ENCODE measurements at regions not wholly inside any gene's neighbourhood (a gene's known extent, or its start where the extent isn't known, plus 50 kb on each side); places are given as distances from the start of the nearest gene placed in this dataset.

DNA sequence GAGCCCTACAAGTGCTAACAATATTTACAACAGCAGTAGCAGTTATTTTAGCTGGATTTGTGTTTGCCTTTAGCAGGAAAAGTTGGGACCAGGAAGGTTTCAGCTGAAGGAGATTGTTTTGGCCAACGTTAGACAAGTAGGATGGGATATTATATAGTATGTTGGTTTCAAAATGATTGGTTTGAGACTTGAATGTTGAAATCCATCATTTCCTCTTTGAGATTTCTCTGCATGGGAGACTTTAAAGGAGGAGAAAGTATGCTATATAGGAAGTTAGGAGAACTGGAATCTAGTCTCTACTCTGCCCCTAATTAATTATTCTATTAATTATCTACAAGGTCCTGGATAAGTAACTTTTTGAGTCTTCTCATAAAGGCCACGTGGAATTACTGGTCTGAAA is 263.8 kb downstream of the PTEN start (continued):
- TF ChIP-seq, protein P1, sequence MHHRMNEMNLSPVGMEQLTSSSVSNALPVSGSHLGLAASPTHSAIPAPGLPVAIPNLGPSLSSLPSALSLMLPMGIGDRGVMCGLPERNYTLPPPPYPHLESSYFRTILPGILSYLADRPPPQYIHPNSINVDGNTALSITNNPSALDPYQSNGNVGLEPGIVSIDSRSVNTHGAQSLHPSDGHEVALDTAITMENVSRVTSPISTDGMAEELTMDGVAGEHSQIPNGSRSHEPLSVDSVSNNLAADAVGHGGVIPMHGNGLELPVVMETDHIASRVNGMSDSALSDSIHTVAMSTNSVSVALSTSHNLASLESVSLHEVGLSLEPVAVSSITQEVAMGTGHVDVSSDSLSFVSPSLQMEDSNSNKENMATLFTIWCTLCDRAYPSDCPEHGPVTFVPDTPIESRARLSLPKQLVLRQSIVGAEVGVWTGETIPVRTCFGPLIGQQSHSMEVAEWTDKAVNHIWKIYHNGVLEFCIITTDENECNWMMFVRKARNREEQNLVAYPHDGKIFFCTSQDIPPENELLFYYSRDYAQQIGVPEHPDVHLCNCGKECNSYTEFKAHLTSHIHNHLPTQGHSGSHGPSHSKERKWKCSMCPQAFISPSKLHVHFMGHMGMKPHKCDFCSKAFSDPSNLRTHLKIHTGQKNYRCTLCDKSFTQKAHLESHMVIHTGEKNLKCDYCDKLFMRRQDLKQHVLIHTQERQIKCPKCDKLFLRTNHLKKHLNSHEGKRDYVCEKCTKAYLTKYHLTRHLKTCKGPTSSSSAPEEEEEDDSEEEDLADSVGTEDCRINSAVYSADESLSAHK (tag by site-specific recombination; IDR thresholded peaks at IDR 0.05), result no peak
- TF ChIP-seq, protein P2, sequence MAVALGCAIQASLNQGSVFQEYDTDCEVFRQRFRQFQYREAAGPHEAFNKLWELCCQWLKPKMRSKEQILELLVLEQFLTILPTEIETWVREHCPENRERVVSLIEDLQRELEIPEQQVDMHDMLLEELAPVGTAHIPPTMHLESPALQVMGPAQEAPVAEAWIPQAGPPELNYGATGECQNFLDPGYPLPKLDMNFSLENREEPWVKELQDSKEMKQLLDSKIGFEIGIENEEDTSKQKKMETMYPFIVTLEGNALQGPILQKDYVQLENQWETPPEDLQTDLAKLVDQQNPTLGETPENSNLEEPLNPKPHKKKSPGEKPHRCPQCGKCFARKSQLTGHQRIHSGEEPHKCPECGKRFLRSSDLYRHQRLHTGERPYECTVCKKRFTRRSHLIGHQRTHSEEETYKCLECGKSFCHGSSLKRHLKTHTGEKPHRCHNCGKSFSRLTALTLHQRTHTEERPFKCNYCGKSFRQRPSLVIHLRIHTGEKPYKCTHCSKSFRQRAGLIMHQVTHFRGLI (tag by site-specific recombination; IDR thresholded peaks at IDR 0.05), result no peak
- TF ChIP-seq ZNF701 (tag by site-specific recombination; IDR thresholded peaks at IDR 0.05), result no peak
- no peak for TF ChIP-seq ZNF544 (tag by site-specific recombination; IDR thresholded peaks at IDR 0.05)
- TF ChIP-seq ZNF529 (tag by site-specific recombination; IDR thresholded peaks at IDR 0.05; ENCODE audit: insufficient replicate concordance), result no peak
- TF ChIP-seq KLF1 (tag by site-specific recombination; IDR thresholded peaks at IDR 0.05), result no peak
- no peak for TF ChIP-seq ZNF174 (tag by site-specific recombination; IDR thresholded peaks at IDR 0.05)
- TF ChIP-seq ZNF600 (tag by site-specific recombination; IDR thresholded peaks at IDR 0.05), result no peak

DNA sequence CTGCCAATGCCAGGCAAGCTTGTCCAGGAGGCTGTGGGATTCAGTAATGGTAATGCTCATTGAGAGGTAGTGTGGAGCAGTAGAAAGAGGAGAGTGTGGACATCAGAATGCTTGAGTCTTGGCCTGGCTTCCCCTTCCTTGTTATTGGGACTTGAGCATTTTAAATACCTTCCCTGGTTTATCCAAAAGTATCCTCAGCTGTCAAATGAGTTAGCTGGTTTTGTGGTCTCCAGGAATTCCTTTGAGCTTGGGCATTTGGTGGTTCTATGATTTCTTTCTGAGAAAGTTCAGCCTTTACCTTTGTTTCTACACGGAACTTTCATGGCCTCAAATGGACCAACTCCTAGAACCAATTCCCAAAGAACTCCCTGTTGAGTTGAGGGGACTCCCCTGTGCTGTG is 264.3 kb downstream of the PTEN start:
- no peak overlapping the region for H3K27ac ChIP-seq (ENCODE audit: extremely low read depth, low read depth, low read length)
- H3K4me1 ChIP-seq (ENCODE audit: control insufficient read depth, insufficient read depth, low read length), result no peaks in the 10 kb centered on the region
- H3K9me3 ChIP-seq (ENCODE audit: control insufficient read depth, insufficient read depth, low read depth, low read length), result no peaks in the 10 kb centered on the region
- no peak for TF ChIP-seq ZNF133 (tag by site-specific recombination; IDR thresholded peaks at IDR 0.05)
- TF ChIP-seq ZNF585B (tag by site-specific recombination; IDR thresholded peaks at IDR 0.05), result no peak
- no peak for TF ChIP-seq SP7 (tag by site-specific recombination; IDR thresholded peaks at IDR 0.05)
- no peak for TF ChIP-seq ZNF560 (tag by site-specific recombination; IDR thresholded peaks at IDR 0.05; ENCODE audit: borderline replicate concordance)
- TF ChIP-seq ZNF473 (tag by site-specific recombination; IDR thresholded peaks at IDR 0.05), result no peak
- TF ChIP-seq, protein P3, sequence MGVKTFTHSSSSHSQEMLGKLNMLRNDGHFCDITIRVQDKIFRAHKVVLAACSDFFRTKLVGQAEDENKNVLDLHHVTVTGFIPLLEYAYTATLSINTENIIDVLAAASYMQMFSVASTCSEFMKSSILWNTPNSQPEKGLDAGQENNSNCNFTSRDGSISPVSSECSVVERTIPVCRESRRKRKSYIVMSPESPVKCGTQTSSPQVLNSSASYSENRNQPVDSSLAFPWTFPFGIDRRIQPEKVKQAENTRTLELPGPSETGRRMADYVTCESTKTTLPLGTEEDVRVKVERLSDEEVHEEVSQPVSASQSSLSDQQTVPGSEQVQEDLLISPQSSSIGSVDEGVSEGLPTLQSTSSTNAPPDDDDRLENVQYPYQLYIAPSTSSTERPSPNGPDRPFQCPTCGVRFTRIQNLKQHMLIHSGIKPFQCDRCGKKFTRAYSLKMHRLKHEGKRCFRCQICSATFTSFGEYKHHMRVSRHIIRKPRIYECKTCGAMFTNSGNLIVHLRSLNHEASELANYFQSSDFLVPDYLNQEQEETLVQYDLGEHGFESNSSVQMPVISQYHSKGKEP (tag by site-specific recombination; IDR thresholded peaks at IDR 0.05), result no peak
- no peak for TF ChIP-seq MYNN (tag by site-specific recombination; IDR thresholded peaks at IDR 0.05; ENCODE audit: borderline replicate concordance)
- no peak for TF ChIP-seq ZNF610 (tag by site-specific recombination; IDR thresholded peaks at IDR 0.05; ENCODE audit: borderline replicate concordance)
- no peak for TF ChIP-seq ZNF777 (tag by site-specific recombination; IDR thresholded peaks at IDR 0.05; ENCODE audit: borderline replicate concordance)
- TF ChIP-seq ZNF239 (tag by site-specific recombination; IDR thresholded peaks at IDR 0.05), result no peak
- no peak for TF ChIP-seq ZNF433 (tag by site-specific recombination; IDR thresholded peaks at IDR 0.05; ENCODE audit: low read depth)
- no peak for TF ChIP-seq ZNF223 (tag by site-specific recombination; IDR thresholded peaks at IDR 0.05)
- TF ChIP-seq ZNF623 (tag by site-specific recombination; IDR thresholded peaks at IDR 0.05), result no peak
- TF ChIP-seq HOXD13 (CRISPR knock-in tag; IDR thresholded peaks at IDR 0.05; ENCODE audit: borderline replicate concordance), result no peak
- no peak for TF ChIP-seq ZNF2 (tag by site-specific recombination; IDR thresholded peaks at IDR 0.05)
- no peak for TF ChIP-seq ZNF792 (tag by site-specific recombination; IDR thresholded peaks at IDR 0.05)
- no peak for TF ChIP-seq KLF8 (tag by site-specific recombination; IDR thresholded peaks at IDR 0.05)
- no peak for TF ChIP-seq ZNF629 (tag by site-specific recombination; IDR thresholded peaks at IDR 0.05)
- H3K36me3 ChIP-seq (ENCODE audit: control insufficient read depth in 2 of 2, insufficient read depth in 1 of 2, low read length in 2 of 2), result no peaks in the 10 kb centered on the region
- ChIA-PET CTCF (interaction anchor here (1.0 to 1.2 kb wide), 2 partner anchors 10 to 14 kb away, joined by 3 to 4 read pairs; no protein-coding TSS in a partner anchor), POLR2A (no interaction called here)
- no peak overlapping the region for H3K4me3 ChIP-seq (ENCODE audit: low read depth, low read length)
